ENCODE measurements at regions not wholly inside any gene's neighbourhood (a gene's known extent, or its start where the extent isn't known, plus 50 kb on each side); places are given as distances from the start of the nearest gene placed in this dataset.

- Histone ChIP-seq H3K27ac (peak overlapping the region; percentile 66), H3K4me1 (ENCODE audit: low read depth, poor library complexity, severe bottlenecking) (peaks cover 32% of the 10 kb centered on the region), H3K79me2 (ENCODE audit: insufficient read depth, low read depth) (no peaks in the 10 kb centered on the region), H3K36me3 (ENCODE audit: insufficient read depth) (no peaks in the 10 kb centered on the region), H3K4me3 (IDR thresholded peaks at IDR 0.05; ENCODE audit: insufficient read depth, low read depth, low read length) (no peak overlapping the region), H3K27me3 (ENCODE audit: insufficient read depth, low read depth) (no peaks in the 10 kb centered on the region), H3K4me2 (peak overlapping the region; percentile 60), H2AFZ (ENCODE audit: low read depth) (no peak overlapping the region), H3K9ac (no peak overlapping the region), H4K20me1 (ENCODE audit: insufficient read depth) (no peaks in the 10 kb centered on the region)
- TF ChIP-seq, protein P1, sequence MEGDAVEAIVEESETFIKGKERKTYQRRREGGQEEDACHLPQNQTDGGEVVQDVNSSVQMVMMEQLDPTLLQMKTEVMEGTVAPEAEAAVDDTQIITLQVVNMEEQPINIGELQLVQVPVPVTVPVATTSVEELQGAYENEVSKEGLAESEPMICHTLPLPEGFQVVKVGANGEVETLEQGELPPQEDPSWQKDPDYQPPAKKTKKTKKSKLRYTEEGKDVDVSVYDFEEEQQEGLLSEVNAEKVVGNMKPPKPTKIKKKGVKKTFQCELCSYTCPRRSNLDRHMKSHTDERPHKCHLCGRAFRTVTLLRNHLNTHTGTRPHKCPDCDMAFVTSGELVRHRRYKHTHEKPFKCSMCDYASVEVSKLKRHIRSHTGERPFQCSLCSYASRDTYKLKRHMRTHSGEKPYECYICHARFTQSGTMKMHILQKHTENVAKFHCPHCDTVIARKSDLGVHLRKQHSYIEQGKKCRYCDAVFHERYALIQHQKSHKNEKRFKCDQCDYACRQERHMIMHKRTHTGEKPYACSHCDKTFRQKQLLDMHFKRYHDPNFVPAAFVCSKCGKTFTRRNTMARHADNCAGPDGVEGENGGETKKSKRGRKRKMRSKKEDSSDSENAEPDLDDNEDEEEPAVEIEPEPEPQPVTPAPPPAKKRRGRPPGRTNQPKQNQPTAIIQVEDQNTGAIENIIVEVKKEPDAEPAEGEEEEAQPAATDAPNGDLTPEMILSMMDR (conservative IDR thresholded peaks at IDR 0.05; ENCODE audit: low read depth, low read length): no peak
These were observed 324.1 kb upstream of the PCDH9 start for GRCh38 chr13:67554286-67554685.

DNA sequence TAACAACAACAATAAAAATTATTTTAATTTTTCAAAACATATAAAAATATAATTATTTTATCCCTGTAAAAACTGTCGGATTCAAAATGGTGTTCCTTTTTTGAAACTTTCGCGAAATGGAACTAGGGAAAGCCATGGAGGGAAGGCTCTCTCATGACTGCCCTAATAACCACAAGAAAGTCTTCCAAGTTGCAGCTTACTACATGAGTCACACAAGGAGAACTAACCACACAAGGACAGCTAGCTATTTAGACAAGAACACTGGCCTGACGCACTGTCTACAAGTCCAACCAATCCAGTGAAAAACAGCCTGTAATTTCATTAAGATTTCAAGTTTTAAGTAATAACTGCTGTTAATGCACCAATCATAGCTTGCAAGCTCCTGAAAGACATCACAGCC, 319.2 kb upstream of the PCDH9 start:
- Histone ChIP-seq H3K36me3 (ENCODE audit: insufficient read depth) (no peaks in the 10 kb centered on the region), H3K27ac (no peak overlapping the region), H3K4me2 (no peak overlapping the region), H3K4me3 (IDR thresholded peaks at IDR 0.05; ENCODE audit: insufficient read depth, low read depth, low read length) (no peak overlapping the region), H3K27me3 (ENCODE audit: insufficient read depth, low read depth) (no peaks in the 10 kb centered on the region), H3K79me2 (ENCODE audit: insufficient read depth, low read depth) (no peaks in the 10 kb centered on the region), H3K9ac (no peak overlapping the region), H2AFZ (ENCODE audit: low read depth) (no peak overlapping the region), H3K4me1 (ENCODE audit: low read depth, poor library complexity, severe bottlenecking) (peaks cover 18% of the 10 kb centered on the region), H4K20me1 (ENCODE audit: insufficient read depth) (no peaks in the 10 kb centered on the region)
- TF ChIP-seq, protein P1 (conservative IDR thresholded peaks at IDR 0.05; ENCODE audit: low read depth, low read length): no peak

DNA sequence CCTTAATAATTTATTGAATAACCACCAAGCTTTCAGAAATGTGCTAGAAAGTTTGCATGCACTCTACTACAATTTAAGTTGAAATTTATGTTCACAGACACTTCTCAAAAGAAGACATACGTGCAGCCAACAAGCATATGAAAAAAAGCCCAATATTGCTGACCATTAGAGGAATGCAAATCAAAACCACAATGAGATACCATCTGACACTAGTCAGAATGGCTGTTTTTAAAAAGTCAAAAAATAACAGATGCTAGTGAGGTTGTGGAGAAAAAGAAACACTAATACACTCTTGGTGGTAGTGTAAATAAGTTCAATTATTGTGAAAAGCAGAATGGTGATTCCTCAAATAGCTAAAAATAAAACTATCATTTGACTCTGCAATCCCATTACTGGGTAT, 308.8 kb upstream of the PCDH9 start:
- H3K9ac ChIP-seq: no peak overlapping the region
- no peak overlapping the region for H3K4me3 ChIP-seq (IDR thresholded peaks at IDR 0.05; ENCODE audit: insufficient read depth, low read depth, low read length)
- TF ChIP-seq, protein P1 (conservative IDR thresholded peaks at IDR 0.05; ENCODE audit: low read depth, low read length): no peak
- H3K79me2 ChIP-seq (ENCODE audit: insufficient read depth, low read depth): no peaks in the 10 kb centered on the region
- H4K20me1 ChIP-seq (ENCODE audit: insufficient read depth): no peaks in the 10 kb centered on the region
- H3K4me1 ChIP-seq (ENCODE audit: low read depth, poor library complexity, severe bottlenecking): no peaks in the 10 kb centered on the region
- H3K27me3 ChIP-seq (ENCODE audit: insufficient read depth, low read depth): no peaks in the 10 kb centered on the region
- no peak overlapping the region for H3K27ac ChIP-seq
- no peak overlapping the region for H3K4me2 ChIP-seq
- H3K36me3 ChIP-seq (ENCODE audit: insufficient read depth): no peaks in the 10 kb centered on the region
- H2AFZ ChIP-seq (ENCODE audit: low read depth): no peak overlapping the region

GRCh38 chr13:67520886-67521285, 290.8 kb upstream of the PCDH9 start:
- Histone ChIP-seq H3K4me3 (IDR thresholded peaks at IDR 0.05; ENCODE audit: insufficient read depth, low read depth, low read length) (no peak overlapping the region), H3K4me1 (ENCODE audit: low read depth, poor library complexity, severe bottlenecking) (peaks cover 9% of the 10 kb centered on the region), H3K79me2 (ENCODE audit: insufficient read depth, low read depth) (no peaks in the 10 kb centered on the region)

More at GRCh38 chr13:67520886-67521285, 290.8 kb upstream of the PCDH9 start:
- Histone ChIP-seq H3K27me3 (ENCODE audit: insufficient read depth, low read depth) (no peaks in the 10 kb centered on the region), H3K4me2 (no peak overlapping the region), H4K20me1 (ENCODE audit: insufficient read depth) (no peaks in the 10 kb centered on the region), H2AFZ (ENCODE audit: low read depth) (no peak overlapping the region), H3K27ac (no peak overlapping the region), H3K9ac (no peak overlapping the region), H3K36me3 (ENCODE audit: insufficient read depth) (no peaks in the 10 kb centered on the region)
- TF ChIP-seq, protein P1 (conservative IDR thresholded peaks at IDR 0.05; ENCODE audit: low read depth, low read length): no peak
